ENCODE measurements at regions not wholly inside any gene's neighbourhood (a gene's known extent, or its start where the extent isn't known, plus 50 kb on each side); places are given as distances from the start of the nearest gene placed in this dataset.

DNA sequence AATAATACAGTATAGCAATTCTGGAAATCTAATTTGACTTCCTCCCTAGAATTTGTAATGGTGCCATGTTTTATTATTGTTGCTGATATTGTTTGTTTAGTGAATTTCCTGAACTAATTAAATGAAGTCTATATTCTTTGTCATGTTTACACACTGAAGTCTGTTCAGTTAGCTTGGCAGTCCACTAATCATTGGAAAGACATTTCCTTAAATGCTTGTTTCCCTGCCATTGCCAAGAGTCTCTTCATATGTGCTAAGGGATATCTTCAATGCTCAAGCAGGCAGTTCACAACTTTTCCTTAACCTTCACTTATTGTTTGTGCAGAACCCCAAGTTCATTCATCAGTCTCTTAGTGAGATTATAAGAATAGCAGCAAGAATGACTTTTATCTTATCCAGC is 755.3 kb downstream of the INHBA start:
- Histone ChIP-seq H2BK120ac (ENCODE audit: low read depth, low read length) (no peak overlapping the region), H2BK5ac (ENCODE audit: low read depth, low read length, poor library complexity, severe bottlenecking) (no peak overlapping the region), H3K4ac (ENCODE audit: low read depth in 1 of 2, low read length in 2 of 2) (no peak overlapping the region), H3K23ac (ENCODE audit: low read length in 2 of 2) (no peak overlapping the region), H3K9me3 (ENCODE audit: control insufficient read depth, low read length) (peaks cover 29% of the 10 kb centered on the region), H2AK5ac (ENCODE audit: low read length, severe bottlenecking) (no peak overlapping the region), H2AFZ (ENCODE audit: low read depth, low read length) (no peak overlapping the region), H3K27me3 (ENCODE audit: control insufficient read depth in 1 of 2, insufficient read depth in 1 of 2, low read length in 2 of 2) (no peaks in the 10 kb centered on the region), H3K14ac (ENCODE audit: low read length in 2 of 2) (no peak overlapping the region), H3K36me3 (ENCODE audit: control insufficient read depth in 1 of 2, insufficient read depth in 2 of 2, low read depth in 1 of 2, low read length in 2 of 2) (peaks cover 0 to 3% of the 10 kb centered on the region in 2 experiments), H4K8ac (ENCODE audit: low read length) (no peak overlapping the region), H3K9ac (ENCODE audit: low read length) (no peak overlapping the region), H3K4me1 (ENCODE audit: control insufficient read depth, insufficient read depth, low read depth, low read length) (no peaks in the 10 kb centered on the region), H3K4me3 (ENCODE audit: insufficient read depth in 1 of 2, low read depth in 1 of 2, low read length in 2 of 2) (no peak overlapping the region), H3K79me1 (replicated peaks; ENCODE audit: low read length, poor library complexity, severe bottlenecking) (no peaks in the 10 kb centered on the region), H4K91ac (ENCODE audit: low read length) (no peak overlapping the region), H2BK15ac (ENCODE audit: low read depth, poor library complexity, severe bottlenecking) (no peak overlapping the region), H3K18ac (ENCODE audit: low read depth in 1 of 2, low read length in 2 of 2) (no peak overlapping the region), H2BK12ac (ENCODE audit: low read length in 2 of 2) (no peak overlapping the region), H3K4me2 (ENCODE audit: low read length, poor library complexity, severe bottlenecking) (no peak overlapping the region), H3K27ac (ENCODE audit: low read length, poor library complexity, severe bottlenecking) (no peak overlapping the region)
- no peak for DNase-seq

DNA sequence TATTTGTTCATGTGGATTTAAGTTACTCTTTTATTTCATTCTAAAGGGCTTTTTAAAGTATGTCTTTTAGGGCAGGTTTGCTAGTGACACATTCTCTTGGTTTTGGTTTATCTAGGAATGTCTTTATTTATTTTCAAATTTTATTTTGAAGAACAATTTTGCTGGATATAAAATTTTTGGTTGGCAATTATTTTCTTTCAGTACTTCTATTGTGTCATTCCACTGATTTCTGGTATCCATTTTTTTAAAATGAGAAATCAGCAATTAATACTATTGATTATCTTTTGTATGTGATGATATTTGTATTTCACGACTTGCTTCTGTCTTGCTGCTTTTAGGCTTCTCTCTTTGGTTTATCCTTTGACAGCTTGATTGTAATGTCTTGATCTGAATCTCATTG is 756.3 kb downstream of the INHBA start:
- no peak overlapping the region for H3K23ac ChIP-seq (ENCODE audit: low read length in 2 of 2)
- H3K27ac ChIP-seq (ENCODE audit: low read length, poor library complexity, severe bottlenecking): no peak overlapping the region
- no peaks in the 10 kb centered on the region for H3K27me3 ChIP-seq (ENCODE audit: control insufficient read depth in 1 of 2, insufficient read depth in 1 of 2, low read length in 2 of 2)
- no peak overlapping the region for H3K18ac ChIP-seq (ENCODE audit: low read depth in 1 of 2, low read length in 2 of 2)
- H3K14ac ChIP-seq (ENCODE audit: low read length in 2 of 2): no peak overlapping the region
- H3K36me3 ChIP-seq (ENCODE audit: control insufficient read depth in 1 of 2, insufficient read depth in 2 of 2, low read depth in 1 of 2, low read length in 2 of 2): peaks cover 0 to 3% of the 10 kb centered on the region in 2 experiments
- H3K4me2 ChIP-seq (ENCODE audit: low read length, poor library complexity, severe bottlenecking): no peak overlapping the region
- H3K4ac ChIP-seq (ENCODE audit: low read depth in 1 of 2, low read length in 2 of 2): no peak overlapping the region
- no peak for DNase-seq
- H2BK120ac ChIP-seq (ENCODE audit: low read depth, low read length): no peak overlapping the region
- H3K4me3 ChIP-seq (ENCODE audit: insufficient read depth in 1 of 2, low read depth in 1 of 2, low read length in 2 of 2): no peak overlapping the region
- H2AFZ ChIP-seq (ENCODE audit: low read depth, low read length): no peak overlapping the region
- no peak overlapping the region for H4K8ac ChIP-seq (ENCODE audit: low read length)
- no peak overlapping the region for H4K91ac ChIP-seq (ENCODE audit: low read length)
- no peak overlapping the region for H2BK12ac ChIP-seq (ENCODE audit: low read length in 2 of 2)
- H2BK15ac ChIP-seq (ENCODE audit: low read depth, poor library complexity, severe bottlenecking): no peak overlapping the region
- H3K9ac ChIP-seq (ENCODE audit: low read length): no peak overlapping the region
- no peaks in the 10 kb centered on the region for H3K4me1 ChIP-seq (ENCODE audit: control insufficient read depth, insufficient read depth, low read depth, low read length)
- WGBS: 85% methylated on average over 1 of the region's 1 CpG
- peaks cover 32% of the 10 kb centered on the region for H3K9me3 ChIP-seq (ENCODE audit: control insufficient read depth, low read length)
- H2AK5ac ChIP-seq (ENCODE audit: low read length, severe bottlenecking): no peak overlapping the region
- H2BK5ac ChIP-seq (ENCODE audit: low read depth, low read length, poor library complexity, severe bottlenecking): no peak overlapping the region
- H3K79me1 ChIP-seq (replicated peaks; ENCODE audit: low read length, poor library complexity, severe bottlenecking): no peaks in the 10 kb centered on the region

DNA sequence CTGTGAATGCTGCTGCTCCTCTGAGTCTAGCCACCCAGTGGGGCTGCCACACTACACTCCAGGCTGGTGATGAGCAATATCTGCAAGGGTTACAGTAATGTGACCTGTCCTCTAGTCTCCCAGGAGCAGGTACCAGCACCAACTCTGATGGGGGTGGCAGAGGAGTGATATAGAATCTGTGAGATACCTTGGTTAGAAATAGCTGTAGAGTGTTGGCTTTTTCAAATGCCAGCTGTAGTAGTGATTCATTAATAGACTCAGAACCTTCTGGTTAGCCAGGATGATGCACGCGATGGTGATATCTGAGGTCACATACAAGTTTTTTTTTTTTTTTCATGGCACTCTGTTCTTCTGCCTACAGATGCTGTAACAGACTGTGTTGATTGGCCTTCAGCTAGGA is 757.1 kb downstream of the INHBA start:
- H3K36me3 ChIP-seq (ENCODE audit: control insufficient read depth in 1 of 2, insufficient read depth in 2 of 2, low read depth in 1 of 2, low read length in 2 of 2): peaks cover 0 to 3% of the 10 kb centered on the region in 2 experiments
- no peak for DNase-seq
- H3K9me3 ChIP-seq (ENCODE audit: control insufficient read depth, low read length): peaks cover 32% of the 10 kb centered on the region
- no peak overlapping the region for H2BK15ac ChIP-seq (ENCODE audit: low read depth, poor library complexity, severe bottlenecking)
- H2AFZ ChIP-seq (ENCODE audit: low read depth, low read length): no peak overlapping the region
- no peak overlapping the region for H3K14ac ChIP-seq (ENCODE audit: low read length in 2 of 2)
- H3K18ac ChIP-seq (ENCODE audit: low read depth in 1 of 2, low read length in 2 of 2): no peak overlapping the region
- WGBS: 97% methylated on average over 2 of the region's 2 CpGs
- H3K4me2 ChIP-seq (ENCODE audit: low read length, poor library complexity, severe bottlenecking): no peak overlapping the region
- no peak overlapping the region for H3K4me3 ChIP-seq (ENCODE audit: insufficient read depth in 1 of 2, low read depth in 1 of 2, low read length in 2 of 2)
- H3K9ac ChIP-seq (ENCODE audit: low read length): no peak overlapping the region
- H2BK120ac ChIP-seq (ENCODE audit: low read depth, low read length): no peak overlapping the region
- H3K4me1 ChIP-seq (ENCODE audit: control insufficient read depth, insufficient read depth, low read depth, low read length): no peaks in the 10 kb centered on the region
- no peak overlapping the region for H3K23ac ChIP-seq (ENCODE audit: low read length in 2 of 2)
- no peak overlapping the region for H2AK5ac ChIP-seq (ENCODE audit: low read length, severe bottlenecking)
- no peaks in the 10 kb centered on the region for H3K27me3 ChIP-seq (ENCODE audit: control insufficient read depth in 1 of 2, insufficient read depth in 1 of 2, low read length in 2 of 2)
- no peak overlapping the region for H4K8ac ChIP-seq (ENCODE audit: low read length)
- H4K91ac ChIP-seq (ENCODE audit: low read length): no peak overlapping the region
- H3K4ac ChIP-seq (ENCODE audit: low read depth in 1 of 2, low read length in 2 of 2): no peak overlapping the region
- no peak overlapping the region for H2BK5ac ChIP-seq (ENCODE audit: low read depth, low read length, poor library complexity, severe bottlenecking)
- H2BK12ac ChIP-seq (ENCODE audit: low read length in 2 of 2): no peak overlapping the region
- H3K27ac ChIP-seq (ENCODE audit: low read length, poor library complexity, severe bottlenecking): no peak overlapping the region
- no peaks in the 10 kb centered on the region for H3K79me1 ChIP-seq (replicated peaks; ENCODE audit: low read length, poor library complexity, severe bottlenecking)

DNA sequence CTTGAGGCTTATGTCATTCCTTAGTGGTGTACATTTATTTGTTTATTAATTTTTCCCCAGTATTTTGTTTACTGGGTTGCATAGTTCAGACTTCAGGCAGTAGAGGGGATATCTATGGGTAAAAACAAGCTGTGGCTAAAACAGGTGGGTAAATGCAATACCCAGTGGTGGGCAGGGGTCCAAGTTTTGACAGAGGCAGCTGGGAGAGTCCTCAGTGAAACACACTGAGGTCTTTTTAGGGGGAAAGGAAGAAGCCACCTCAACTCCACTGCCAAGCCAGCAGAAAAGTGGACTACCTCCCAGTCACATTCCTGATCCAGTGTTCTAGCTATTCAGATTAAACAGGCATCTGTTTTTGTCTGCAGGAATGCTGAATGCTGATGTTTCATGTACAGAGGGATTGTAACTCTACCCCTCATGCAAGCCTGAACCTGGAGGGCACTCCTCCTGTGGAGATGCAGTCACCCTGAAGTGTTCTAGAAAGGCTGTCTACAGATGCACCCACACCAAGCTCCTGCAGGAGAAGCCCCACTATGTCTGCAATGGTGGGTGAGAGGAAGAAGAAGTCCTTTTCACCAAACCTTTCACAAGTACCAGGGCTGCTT is 757.8 kb downstream of the INHBA start:
- Histone ChIP-seq H3K4me3 (ENCODE audit: insufficient read depth in 1 of 2, low read depth in 1 of 2, low read length in 2 of 2) (no peak overlapping the region), H3K4ac (ENCODE audit: low read depth in 1 of 2, low read length in 2 of 2) (no peak overlapping the region), H2AFZ (ENCODE audit: low read depth, low read length) (no peak overlapping the region), H3K36me3 (ENCODE audit: control insufficient read depth in 1 of 2, insufficient read depth in 2 of 2, low read depth in 1 of 2, low read length in 2 of 2) (peaks cover 0 to 3% of the 10 kb centered on the region in 2 experiments), H2BK5ac (ENCODE audit: low read depth, low read length, poor library complexity, severe bottlenecking) (no peak overlapping the region), H3K27me3 (ENCODE audit: control insufficient read depth in 1 of 2, insufficient read depth in 1 of 2, low read length in 2 of 2) (no peaks in the 10 kb centered on the region), H3K4me2 (ENCODE audit: low read length, poor library complexity, severe bottlenecking) (no peak overlapping the region), H2BK15ac (ENCODE audit: low read depth, poor library complexity, severe bottlenecking) (no peak overlapping the region), H2AK5ac (ENCODE audit: low read length, severe bottlenecking) (no peak overlapping the region), H2BK120ac (ENCODE audit: low read depth, low read length) (no peak overlapping the region), H3K18ac (ENCODE audit: low read depth in 1 of 2, low read length in 2 of 2) (no peak overlapping the region), H2BK12ac (ENCODE audit: low read length in 2 of 2) (no peak overlapping the region), H3K4me1 (ENCODE audit: control insufficient read depth, insufficient read depth, low read depth, low read length) (no peaks in the 10 kb centered on the region), H3K9me3 (ENCODE audit: control insufficient read depth, low read length) (peaks cover 32% of the 10 kb centered on the region), H3K23ac (ENCODE audit: low read length in 2 of 2) (no peak overlapping the region), H3K14ac (ENCODE audit: low read length in 2 of 2) (no peak overlapping the region), H4K8ac (ENCODE audit: low read length) (no peak overlapping the region), H3K27ac (ENCODE audit: low read length, poor library complexity, severe bottlenecking) (no peak overlapping the region), H3K9ac (ENCODE audit: low read length) (no peak overlapping the region), H4K91ac (ENCODE audit: low read length) (no peak overlapping the region), H3K79me1 (replicated peaks; ENCODE audit: low read length, poor library complexity, severe bottlenecking) (no peaks in the 10 kb centered on the region)
- no peak for DNase-seq

All from mesenchymal stem cell (in vitro differentiated cells and primary cell).